ENCODE measurements at regions not wholly inside any gene's neighbourhood (a gene's known extent, or its start where the extent isn't known, plus 50 kb on each side); places are given as distances from the start of the nearest gene placed in this dataset.

GRCh38 chr17:11001651-11002050, 163.8 kb upstream of the PIRT start:
- TF ChIP-seq CTCF (IDR thresholded peaks at IDR 0.05): no peak
- no peak for TF ChIP-seq POLR2AphosphoS5 (IDR thresholded peaks at IDR 0.05)

Measured in transverse colon (tissue), 4 donors.